Activated T-helper 9 cell treated with anti-CD3 and anti-CD28 coated beads, Interleukin-2, amount 50 U/mL, for 16 hours (primary cell): ENCODE measurements at regions not wholly inside any gene's neighbourhood (a gene's known extent, or its start where the extent isn't known, plus 50 kb on each side); places are given as distances from the start of the nearest gene placed in this dataset.

Experiments used
- DNase-seq: peaks from one replicate; pipeline ENCODE4 v3.0.0-alpha.2; 2020; ENCODE audit warnings: low read depth

DNA sequence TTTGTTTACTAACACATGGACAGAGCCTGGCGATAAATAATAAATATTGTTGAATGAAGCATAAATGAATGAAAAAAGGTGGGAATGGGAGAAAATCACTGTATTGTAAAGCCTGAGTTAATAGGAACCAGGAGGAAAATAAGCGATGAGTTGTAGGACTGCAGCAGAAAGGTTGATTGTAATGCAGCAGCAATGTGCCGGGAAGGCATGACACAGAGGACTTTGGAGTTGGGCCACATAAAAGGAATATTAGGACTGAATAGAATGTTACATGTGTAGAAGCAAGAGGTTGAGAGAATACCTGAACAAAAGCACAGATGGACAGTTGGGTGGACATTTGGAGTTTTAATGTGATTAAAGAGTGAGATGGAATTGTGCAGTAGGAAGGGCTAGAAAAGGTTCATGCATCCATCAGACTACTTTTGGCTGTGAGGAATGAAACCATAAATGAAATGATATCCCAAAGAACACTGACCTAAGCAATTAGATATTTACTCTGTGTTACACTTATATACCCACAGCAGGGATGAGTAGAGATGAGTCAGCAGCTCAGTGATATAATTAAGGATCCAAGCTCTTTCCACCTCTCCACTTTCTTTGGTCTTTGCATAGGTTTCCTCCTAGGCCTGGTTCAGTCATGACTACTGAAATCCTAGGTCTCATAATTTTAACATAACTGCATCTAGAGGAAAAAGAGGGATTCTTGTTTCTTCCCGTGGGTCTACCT lies 55.4 kb downstream of the CCER1 start:
- DNase-seq: no peak

DNA sequence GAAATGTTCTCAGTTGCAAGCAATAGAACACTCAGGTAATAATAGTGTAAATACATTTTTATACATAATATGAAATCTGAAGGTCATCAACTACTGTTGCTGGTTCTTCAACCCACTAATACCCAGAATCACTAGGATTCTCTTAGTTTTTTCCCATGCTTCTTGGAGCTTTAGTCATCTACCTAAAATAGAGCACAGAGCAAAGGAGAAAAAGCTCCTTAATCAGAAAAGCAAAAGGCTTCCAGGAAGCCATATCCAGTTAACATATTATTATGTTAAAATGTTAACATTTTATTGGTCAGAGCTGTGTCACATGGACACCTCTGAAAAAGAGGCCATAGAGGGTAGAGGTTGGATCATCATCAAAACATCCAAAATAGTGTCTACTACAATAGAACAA lies 57.0 kb downstream of the CCER1 start:
- DNase-seq: no peak

DNA sequence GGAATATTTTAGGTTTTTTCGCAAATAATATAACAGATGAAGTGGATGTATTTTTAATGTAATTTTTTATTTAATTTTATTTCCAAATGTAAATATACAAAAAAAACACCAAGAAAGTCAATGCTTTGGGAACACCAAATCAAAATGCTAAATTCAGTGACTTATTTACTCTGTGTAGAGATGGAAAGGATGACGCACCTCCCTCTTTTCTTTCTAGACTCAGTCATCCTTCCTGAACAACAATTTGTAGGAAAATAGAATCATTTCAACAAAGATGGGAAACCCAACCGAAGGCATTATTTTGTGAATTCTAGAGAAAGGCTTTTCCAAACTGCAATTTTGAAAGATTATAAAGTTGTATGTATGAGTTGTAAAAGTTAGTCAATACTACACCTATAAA lies 57.7 kb downstream of the CCER1 start:
- DNase-seq: no peak

DNA sequence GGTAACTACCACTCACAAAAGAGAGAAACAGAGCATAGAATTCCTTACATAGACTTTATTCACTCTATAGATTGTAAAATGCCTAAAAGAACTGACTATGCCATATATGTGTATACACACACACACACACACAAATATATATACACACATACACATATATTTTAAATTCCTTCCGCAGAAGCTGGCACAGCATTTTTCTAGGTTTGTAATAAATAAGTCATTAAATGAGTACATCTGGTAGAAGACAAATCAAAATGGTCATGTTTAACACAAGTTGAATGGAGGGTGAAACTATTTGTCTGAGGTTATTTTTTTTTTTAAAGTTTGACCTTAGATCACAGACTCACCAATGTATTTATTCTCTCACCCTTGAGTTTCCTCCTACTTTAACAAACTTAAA lies 58.2 kb downstream of the CCER1 start:
- no peak for DNase-seq

DNA sequence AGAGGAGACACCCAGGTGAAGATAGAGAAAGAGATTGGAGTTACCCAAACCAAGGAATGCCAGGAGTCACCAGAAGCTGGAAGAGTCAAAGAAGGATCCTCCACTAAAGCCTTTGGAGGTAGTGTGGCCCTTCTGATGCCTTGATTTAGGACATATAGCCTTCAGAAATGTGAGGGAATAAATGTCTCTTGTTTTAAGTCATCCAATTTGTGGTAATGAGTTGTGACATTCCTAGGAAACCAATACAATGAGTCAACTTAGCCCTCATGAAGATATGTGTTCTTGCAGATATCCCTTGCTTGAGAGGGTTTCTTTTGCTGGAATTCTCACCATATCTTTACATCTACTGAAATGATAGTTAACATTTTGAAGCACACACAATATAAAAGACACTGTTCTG lies 58.8 kb downstream of the CCER1 start:
- no peak for DNase-seq

DNA sequence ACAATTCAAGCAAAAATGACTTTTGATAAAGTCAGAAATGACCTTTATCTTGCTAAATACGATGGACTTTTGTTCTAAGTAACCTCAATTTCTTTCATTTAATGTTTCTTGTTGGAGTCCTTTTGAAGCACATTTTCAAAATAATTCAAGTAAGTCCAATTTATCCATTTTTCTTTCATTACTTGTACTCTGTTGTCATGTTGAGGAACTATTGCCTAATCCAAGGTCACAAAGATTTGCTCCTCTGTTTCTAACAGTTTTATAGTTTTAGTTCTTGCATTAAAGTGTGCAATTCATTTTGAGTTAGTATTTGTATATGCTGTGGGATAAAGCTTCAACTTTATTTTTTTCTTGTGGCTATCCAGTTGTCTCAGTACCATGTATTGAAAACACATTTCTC lies 66.7 kb downstream of the CCER1 start:
- no peak for DNase-seq

DNA sequence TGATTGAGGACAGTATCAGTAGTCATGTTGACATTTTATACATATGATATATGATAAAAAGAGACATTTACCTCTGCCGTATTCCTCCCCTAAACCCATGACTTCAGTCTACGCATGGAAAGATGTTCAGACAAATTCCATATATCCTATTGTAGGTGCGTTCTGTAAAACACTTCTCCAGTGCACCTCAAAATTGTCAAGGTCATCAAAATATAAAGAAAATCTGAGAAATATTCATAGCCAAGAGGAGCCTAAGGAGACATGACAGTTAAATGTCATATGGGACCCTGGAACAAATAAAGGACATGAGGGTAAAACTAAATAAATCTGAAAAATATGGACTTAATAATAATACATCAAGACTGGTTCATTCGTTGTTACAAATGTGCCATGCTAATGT lies 71.5 kb downstream of the CCER1 start:
- no peak for DNase-seq

DNA sequence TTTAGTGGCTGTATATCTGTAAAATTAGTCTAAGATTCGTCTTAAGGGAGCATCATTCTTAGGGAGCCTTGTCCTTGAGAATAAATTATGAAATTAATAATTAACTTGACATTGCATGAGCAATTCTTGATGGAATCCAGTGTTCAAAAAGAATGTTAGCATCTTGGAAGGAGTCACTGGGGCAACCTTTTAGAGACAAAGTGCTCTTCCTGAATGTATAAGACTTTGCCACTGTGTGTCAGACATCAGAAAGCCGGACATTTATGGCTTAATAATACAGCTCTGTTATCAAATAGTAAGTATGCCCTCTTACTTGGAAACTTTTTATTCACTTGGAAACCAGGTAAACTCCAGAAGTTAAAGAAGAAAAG lies 83.3 kb downstream of the CCER1 start:
- no peak for DNase-seq

DNA sequence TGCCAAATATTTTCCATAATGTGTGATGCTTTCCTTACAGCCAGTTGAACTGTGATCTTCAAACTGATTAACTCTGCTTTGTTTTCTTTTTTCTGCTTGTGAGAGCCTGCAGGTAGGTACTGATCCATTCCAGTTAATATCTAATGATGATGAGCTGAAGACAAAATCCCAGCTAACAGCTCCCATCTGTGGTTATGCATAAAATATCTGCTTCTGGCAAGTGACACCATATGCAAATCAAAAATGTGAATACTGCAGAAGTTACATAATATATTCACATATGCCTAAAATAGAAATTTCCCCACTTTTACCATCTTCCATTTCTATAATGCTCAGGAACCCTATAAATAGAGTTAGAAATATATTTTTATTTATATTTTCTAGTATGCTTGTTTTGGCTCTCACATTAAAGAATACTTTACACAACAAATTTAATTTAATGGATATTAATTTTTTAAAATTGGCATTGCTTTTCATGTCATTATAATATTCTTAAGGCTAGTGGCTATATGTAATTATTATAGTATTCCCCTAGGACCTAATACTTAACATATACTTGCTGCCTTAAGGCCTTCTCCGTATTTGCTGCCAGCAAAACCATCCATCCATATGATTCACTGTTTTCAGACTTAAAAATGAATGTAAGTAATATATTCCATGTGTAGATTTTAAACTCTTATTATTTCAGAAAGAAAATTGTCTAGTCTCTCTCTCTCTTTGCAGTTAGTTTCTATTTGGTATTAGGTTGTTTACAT lies 83.8 kb downstream of the CCER1 start:
- no peak for DNase-seq

DNA sequence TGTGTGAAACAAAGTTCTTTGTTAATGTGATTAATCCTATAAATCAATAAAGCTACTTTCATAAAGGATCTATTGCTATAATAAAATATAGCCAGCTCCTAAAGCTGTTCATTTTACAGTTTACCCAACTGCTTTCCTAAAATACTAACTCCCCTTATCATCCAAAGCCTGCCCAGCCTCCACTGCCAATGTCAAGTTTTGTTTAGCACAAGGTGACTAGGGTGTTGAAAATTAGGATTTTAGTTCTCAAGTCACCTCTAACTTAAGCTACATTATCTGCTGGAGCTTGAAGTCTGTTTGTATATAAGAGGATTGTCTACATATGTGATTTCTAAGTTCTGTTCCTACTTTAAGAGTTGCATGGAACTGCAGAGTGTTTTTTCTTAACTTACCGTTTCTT lies 86.3 kb downstream of the CCER1 start:
- no peak for DNase-seq

DNA sequence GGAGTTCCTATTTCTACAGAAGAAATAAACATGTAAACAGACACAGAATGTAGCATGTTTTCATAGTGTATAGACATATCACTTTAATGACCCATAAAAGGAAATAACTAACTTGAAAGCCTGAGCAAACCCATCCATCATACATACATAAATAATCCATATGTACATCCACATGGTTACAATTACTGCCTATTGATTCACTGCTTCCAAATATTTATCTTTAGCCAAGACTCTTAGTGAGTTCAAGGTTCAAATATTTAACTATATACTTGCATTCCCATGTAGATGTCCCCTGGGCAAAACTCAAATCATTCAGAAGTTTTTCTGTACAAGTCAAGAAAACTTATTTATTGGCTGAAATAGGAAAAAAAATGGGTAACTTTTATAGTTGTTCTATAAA lies 95.4 kb downstream of the CCER1 start:
- no peak for DNase-seq

DNA sequence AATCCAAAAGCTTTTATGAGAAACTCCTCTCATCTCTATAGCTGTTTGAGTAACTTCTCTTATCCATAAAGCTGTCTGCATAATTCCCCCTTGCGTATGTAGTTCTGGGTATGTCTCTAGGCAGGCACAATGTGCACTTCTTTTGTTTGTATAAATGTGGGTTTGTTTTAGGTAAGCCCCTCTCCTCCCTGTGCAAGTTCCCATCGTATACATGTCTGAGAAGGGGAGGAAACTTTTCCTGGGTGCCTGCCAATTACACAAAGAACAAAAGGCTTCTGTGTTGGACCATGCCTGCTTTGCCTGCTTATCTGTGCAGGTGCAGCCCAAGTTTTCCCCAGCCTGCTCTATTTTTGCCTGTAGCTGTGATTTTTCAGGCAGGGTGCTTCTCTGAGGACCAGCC lies 96.7 kb downstream of the CCER1 start:
- no peak for DNase-seq

DNA sequence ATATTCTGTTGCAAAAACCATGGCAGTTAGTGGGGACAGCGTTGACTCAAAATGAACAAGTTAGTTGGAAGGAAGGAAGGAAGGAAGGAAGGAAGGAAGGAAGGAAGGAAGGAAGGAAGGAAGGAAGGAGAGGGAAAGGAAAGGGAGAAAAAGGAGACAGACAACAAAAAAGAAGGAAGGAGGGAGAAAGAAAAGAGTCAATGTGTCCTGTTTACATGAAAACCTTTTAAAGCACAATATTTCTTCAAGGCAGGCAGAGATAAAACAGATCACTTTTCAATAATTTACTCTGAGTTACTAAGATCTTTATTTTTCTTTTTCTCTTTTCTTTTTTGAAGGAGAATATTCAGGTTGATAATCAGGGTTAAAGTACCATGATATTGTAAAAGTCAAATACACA lies 99.4 kb downstream of the CCER1 start:
- no peak for DNase-seq

DNA sequence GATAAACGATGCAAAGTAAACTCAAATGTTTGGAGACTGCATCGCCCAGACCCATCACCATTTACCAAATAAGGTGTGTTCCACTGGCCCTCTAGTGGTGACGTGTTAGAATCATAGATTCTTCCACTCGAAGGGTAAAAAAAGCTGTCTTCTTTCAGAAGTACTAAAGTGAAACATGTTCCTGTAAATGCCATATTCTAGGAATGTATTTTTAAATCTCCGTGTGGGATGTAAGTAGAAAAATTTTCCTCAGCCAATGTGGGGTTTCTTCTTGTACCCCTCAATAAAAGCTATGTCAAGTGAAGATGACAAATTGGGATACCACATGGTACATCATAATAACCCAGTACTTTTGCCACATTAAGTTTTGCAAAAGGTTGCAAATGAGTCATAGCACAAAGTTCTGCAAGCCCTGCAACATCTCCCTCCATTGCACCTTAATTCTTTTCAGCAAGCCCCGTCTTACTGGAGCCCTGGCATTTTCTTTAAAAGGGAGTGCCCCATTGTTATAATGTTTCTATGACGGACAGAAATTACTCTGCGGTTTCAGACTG lies 100.8 kb downstream of the CCER1 start:
- DNase-seq: no peak

DNA sequence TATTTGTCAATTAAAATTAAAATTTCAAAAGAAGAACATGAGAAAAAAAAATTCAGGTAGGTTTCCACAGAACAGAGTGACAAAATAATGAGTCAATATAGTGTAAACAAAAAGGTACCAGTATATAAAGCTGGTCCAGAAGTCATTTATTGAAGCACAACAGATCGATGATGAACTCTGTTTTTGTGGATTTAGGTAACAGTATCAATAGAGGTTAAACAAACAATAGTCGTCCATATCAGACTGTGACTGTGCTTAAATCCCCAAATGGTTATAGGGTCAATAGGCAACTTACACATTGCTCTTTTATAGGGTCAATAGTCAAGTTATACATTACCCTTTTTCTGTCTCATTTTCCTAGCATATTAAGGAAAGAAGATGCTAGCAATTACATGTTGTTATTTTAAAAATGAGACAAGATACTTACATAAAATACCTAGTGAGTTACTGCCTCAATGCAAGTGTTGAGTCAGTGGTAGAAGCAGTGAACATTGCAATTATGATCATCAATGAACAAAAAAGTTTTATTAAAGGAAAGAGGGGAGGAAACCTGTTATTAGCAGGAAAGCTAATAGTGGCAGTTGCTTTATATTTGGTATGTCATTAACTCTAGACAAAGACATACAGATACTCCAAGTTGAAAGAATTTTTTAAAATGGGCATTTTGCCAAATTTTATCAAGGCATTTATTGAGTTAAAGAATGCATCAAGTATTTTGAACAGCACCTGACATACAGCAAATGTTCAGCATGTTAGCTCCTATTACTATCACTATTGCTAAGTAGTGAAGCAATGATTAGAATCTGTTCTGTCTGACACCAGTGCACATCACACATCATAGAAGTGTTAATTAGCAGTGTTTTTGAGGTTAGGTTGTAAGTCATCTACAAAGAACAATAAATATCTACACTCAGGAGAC lies 102.9 kb downstream of the CCER1 start:
- DNase-seq: no peak

DNA sequence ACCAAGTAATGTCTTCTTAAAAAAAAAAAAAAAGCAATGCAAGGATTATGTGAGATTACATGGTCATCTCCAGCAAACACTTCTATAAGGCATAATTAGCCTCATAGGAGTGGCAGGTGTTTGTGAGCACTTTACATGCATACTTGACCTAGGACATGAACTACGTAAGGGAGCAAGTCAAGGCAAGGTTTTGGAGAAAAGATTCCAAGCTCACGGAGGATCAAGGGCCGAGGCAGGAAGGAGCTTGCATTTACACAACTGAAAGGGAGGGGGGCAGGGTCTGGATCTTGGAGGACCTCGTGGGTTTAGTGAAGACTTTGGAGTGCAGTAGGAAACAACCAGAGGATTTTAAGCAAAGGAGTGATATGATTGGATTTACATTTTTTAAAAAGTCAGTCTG lies 112.5 kb downstream of the CCER1 start:
- DNase-seq: no peak

DNA sequence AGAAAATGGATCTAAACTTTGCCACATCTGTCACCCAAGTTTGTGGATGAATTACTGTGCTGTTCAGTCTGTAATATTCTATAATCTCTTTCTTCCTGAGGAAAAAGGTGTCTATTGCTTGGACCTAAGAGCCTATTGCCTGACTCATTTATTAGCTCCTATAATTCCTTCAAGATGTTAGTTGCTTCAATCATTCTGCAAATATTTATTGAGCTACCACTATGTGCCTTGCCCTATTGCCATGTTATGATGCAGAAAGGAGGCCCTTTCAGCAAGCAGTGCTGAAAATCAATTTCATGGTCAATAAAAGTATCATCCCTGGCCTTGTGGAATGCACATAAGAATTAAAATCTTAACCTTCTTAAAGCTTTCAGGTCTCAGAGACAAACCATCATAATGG lies 113.6 kb downstream of the CCER1 start:
- no peak for DNase-seq

DNA sequence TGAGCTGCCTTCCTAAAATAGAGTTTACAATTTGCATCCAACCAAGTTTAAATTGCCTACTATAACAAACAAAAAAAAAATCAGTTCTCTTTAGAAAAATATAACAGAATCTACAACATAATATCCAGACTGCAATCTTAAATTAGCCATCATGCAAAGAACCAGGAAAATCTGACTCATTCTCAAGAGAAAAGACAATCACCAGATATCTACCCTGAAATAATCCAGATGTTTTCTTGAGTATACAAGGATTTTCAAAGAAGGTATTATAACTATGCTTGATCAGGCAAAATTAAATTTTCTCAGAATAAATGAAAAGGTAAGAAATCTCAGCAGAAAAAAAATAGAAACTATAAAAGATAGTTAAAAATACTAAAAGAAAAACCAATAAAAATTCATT lies 115.6 kb downstream of the CCER1 start:
- no peak for DNase-seq

DNA sequence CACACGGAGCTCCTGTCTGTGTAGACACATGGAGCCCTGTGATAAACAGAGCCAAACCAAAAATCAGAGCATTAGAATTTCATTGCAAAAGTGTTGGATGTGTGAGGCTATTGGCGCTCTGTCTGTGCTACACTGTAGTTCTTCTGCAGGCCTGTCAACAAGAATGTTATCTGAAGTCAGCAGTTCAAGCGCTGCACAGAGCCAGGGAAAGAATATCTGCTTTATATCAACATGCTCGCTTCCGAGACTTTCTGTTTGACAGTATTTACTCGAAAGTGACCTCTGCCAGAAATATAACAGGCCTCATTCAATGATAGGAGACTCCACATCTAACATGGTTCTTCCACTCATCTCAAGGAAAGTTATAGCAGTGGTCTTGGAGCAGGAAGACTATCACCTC lies 118.3 kb downstream of the CCER1 start:
- no peak for DNase-seq

DNA sequence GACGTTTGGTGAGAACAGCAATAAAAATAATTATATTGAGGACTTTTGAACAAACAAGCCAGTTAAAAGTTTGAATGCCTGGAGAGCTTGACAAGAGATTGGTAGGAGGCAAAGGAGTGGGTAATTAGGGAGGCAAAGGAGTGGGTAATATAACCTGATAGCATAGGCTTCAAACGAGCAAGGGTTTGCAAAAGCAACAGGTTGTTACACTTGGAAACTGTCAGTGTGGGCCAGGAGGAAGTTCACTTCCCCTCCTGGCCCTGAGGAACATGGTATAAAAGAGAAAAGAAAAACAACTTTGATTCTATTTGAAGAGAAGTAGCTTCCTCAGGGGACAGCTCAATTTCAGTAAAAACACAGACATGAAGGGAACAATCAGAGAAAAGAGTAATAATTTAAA lies 121.7 kb downstream of the CCER1 start:
- no peak for DNase-seq

DNA sequence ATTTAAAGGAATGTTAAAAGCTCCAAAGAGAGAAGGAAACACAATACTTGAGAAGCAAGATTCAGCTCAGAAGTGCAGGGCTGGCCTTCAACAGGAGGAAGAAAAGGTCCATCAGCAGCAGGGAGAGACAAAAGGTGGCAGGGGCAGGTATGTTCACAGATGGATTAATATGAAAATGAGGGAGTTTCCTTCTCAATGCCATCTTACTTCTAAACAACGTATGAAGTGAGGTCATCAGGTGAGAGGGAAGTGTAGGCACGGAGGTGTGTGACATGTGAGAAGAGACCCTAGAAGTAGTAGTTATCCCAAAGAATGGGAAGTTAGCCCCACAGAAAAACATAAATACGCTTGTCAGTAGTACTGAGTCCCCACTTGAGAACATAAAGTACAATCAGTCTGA lies 122.5 kb downstream of the CCER1 start:
- no peak for DNase-seq

DNA sequence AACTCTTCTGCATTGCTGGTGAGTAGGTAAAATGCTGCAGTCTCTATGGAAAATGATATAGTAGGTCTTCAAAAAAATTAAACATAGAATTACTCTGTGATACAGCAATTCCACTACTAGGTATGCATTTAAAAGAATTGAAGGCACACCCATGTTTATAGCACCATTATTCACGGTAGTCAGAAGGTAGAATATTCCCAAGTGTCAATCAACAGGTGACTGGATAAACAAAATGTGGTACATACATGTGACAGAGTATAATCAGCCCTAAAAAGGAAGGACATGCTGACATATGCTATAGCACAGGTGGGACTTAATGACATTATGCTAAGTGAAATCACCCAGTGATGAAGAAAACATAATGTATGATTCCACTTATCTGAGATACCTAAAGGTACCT lies 123.3 kb downstream of the CCER1 start:
- DNase-seq: no peak

DNA sequence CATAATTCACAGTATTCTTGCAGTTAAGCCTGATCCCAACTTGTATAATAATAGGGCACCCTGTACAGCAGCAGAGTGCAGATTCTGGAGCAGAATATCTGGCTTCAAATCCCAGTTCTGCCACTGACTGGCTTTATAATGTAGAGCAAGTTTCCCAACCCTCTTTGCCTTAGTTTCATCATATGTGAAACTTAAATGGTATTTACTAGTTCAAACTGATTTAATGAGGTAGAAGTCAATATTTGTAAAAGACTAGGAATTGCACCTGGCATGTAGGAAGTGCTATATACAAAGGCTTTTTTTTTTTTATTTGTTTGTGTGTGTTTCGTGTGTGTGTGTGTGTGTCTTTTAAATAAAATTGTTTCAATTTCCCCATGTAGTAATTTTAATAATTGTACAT lies 125.9 kb downstream of the CCER1 start:
- DNase-seq: no peak
